GM19238 (cell line): ENCODE measurements at regions not wholly inside any gene's neighbourhood (a gene's known extent, or its start where the extent isn't known, plus 50 kb on each side); places are given as distances from the start of the nearest gene placed in this dataset.
"Not testable (repeated sequence)": the region's sequence is repeated elsewhere in the genome, so short reads cannot be mapped to it uniquely, and the experiment has no call there.

Experiments used
- DNase-seq: peaks from one replicate; pipeline ENCODE4 v3.0.0; 2011; ENCODE audit warnings: low spot score; ENCODE audit not compliant: insufficient read length

- peak; percentile 6 for DNase-seq
These were observed 344.2 kb upstream of the KAZN start for GRCh38 chr1:14254251-14254650.

GRCh38 chr1:14255233-14255632 lies 343.3 kb upstream of the KAZN start:
- no peak for DNase-seq

- DNase-seq, result no peak
These were observed 342.8 kb upstream of the KAZN start for GRCh38 chr1:14255711-14256110.

DNA sequence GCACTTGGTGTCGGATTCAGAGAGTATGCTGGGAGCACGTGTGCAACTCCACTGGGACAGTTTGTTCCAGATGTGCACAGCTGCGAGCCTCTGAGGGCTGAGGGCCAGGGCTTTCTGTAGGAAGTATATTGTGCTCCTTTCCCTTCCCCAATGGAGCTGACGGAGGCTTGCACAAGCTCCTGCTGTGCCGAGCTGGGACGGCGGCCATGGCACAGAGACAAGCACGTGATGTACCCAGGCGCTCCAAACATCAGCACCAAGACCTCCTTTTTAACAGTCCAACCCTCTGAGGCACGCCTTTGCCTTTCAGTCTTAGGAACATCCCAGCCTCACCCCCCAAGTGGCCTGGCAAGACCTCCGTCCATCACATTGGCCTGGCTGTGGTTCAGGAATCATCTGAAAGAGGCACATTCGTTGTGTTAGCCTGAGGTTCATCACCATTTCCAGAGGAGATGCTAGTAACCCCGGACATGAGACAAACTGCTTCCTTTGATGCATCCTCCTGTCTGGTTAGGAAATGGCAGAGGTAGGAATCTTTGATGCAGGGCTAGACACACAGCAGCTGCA lies 339.2 kb upstream of the KAZN start:
- DNase-seq, result no peak

- DNase-seq, result no peak
These were observed 338.0 kb upstream of the KAZN start for GRCh38 chr1:14260480-14260879.

- no peak for DNase-seq
These were observed 337.1 kb upstream of the KAZN start for GRCh38 chr1:14261395-14261794.

- DNase-seq, result no peak
These were observed 335.8 kb upstream of the KAZN start for GRCh38 chr1:14262637-14263036.

DNA sequence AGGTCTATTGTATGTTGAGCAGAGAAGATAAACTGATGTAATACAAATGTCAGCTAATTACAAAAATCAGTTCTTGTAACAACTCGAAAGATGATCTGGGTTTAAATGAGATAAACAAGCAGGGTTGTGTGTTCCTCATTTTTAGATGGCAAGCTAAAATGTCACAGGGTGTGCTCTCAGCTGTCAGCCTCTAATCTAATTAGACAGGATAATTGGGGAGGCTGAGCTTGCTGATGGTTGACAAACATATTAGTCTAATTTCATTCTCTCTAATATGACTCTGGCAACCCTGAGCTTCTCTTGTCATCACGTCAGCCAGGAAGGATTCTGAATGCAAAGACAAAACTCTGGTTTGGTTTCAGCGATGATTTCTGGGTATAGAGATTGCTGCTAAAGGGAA lies 335.3 kb upstream of the KAZN start:
- no peak for DNase-seq

- DNase-seq, result no peak
These were observed 334.8 kb upstream of the KAZN start for GRCh38 chr1:14263671-14264070.

- DNase-seq, result no peak
These were observed 333.0 kb upstream of the KAZN start for GRCh38 chr1:14265495-14265894.

DNA sequence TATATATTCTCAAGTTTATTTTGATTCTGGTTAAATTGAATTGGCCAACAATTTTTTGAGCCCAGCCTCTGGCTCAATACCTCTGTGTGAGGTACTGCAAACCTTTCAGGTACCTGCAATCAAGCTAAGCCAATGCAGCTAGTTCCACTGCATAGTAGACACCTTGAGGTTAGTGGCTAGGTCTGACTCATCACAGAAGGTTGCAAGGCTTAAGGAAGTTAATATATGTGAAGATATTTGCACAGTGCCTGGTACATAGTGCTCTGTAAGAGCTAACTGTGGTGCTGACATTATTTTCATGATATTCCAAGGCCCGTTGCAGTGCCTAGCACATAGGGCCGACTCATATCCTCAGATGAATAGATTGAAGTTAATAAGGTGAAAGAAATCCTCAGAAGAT lies 330.5 kb upstream of the KAZN start:
- DNase-seq, result no peak

GRCh38 chr1:14270821-14271220 lies 327.7 kb upstream of the KAZN start:
- DNase-seq, result no peak

DNA sequence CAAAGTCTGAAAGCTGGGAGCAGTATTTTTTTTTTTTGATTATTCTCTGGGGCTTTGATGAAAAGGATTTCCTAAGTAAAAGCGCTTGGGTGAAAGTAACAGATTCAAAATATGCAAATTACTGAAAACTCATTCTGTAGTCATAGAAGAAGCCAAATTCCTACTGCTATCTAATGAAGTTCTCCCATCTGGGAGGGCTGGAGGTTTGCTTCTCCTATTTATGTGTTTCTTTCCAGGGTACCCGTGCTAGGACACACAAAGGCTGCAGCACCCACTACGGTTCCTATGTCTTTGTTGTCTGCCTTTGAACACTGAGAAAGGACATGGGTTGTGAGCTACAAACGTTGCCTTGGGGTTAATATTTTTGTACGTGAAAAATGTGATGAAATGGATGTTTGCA lies 324.7 kb upstream of the KAZN start:
- DNase-seq, result no peak

DNA sequence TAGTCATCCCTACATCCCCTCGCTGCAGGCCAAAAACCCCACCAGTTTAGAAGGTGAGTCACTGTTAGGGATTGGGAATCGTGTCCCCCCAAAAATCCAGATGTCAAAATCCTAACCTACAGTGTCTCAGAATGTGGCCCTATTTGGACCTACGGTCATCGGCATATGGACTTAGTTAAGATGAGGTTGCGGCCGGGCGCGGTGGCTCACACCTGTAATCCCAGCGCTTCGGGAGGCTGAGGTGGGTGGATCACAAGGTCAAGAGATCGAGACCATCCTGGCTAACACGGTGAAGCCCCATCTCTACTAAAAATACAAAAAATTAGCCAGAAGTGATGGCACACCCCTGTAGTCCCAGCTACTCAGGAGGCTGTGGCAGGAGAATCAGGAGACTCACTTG lies 318.6 kb upstream of the KAZN start:
- not testable (repeated sequence) for DNase-seq

- DNase-seq, result no peak
These were observed 317.6 kb upstream of the KAZN start for GRCh38 chr1:14280909-14281308.

- DNase-seq, result no peak
These were observed 317.1 kb upstream of the KAZN start for GRCh38 chr1:14281412-14281811.

DNA sequence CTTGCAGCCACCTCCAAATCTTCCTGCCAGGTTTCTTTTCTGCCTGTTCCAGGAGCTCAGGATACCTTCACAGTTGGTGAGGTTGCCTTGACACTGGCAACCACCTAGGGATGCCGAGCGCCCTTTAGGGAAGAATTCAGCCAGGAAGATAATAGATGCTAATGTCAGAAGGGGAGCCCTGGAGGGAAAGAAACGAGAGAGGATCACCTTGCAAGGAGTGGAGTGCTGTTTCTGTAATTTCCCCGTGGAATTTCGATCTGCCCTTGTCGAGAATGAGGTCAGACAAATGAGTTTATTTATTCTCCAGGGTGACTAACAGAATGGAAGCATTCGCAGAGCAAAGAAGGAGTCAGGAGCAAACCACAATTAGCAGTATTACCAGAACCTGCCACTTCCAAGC lies 315.8 kb upstream of the KAZN start:
- no peak for DNase-seq

- no peak for DNase-seq
These were observed 313.2 kb upstream of the KAZN start for GRCh38 chr1:14285238-14285637.

DNA sequence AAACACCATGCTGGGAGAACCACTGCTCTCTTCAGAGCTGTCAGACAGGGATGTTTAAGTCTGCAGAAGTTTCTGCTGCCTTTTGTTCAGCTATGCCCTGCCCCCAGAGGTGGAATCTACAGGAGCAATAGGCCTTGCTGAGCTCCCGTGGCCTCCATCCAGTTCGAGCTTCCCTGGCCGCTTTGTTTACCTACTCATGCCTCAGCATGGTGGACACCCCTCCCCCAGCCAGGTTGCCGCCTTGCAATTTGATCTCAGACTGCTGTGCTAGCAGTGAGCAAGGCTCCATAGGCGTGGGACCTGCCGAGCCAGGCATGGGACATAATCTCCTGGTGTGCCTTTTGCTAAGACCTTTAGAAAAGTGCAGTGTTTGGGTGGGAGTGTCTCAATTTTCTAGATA lies 307.3 kb upstream of the KAZN start:
- DNase-seq, result not testable (repeated sequence)

DNA sequence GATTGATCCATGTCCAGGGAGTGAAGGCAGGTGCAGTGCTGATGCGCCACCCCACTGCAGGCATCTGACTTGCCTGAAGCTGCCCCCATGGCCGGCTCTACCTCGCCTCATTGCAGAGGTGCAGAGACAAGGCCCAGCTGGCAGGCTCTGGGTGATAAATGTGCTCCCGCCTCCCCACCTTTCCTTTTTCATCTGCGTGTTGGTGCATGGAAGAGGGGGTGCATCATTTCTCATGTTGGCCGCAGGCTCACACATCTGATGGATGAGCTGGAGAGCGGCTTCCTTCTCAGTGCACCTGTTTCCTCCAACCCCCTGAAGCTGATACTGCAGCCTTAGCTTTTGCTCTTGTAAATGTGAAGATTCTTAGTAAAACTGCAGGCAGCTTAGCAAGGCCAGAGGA lies 306.0 kb upstream of the KAZN start:
- no peak for DNase-seq

- DNase-seq, result no peak
These were observed 304.5 kb upstream of the KAZN start for GRCh38 chr1:14294006-14294405.

- no peak for DNase-seq
These were observed 303.5 kb upstream of the KAZN start for GRCh38 chr1:14294860-14295536.

DNA sequence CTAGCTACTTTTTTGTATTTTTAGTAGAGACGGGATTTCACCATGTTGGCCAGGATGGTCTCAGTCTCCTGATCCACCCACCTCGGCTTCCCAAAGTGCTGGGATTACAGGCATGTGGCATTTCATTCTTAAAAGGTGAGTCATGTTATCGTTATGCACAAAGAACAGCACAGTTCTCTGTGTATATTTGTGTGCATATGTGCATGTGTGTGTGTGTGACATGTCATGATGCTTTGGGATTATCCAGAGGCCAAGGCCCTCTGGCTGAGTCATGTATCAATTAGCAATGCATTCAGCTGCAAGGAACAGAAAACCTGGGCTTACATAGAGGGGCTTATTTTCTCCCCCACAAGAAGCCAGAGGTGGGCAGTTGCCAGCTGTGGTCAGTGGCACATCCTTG lies 301.7 kb upstream of the KAZN start:
- no peak for DNase-seq

DNA sequence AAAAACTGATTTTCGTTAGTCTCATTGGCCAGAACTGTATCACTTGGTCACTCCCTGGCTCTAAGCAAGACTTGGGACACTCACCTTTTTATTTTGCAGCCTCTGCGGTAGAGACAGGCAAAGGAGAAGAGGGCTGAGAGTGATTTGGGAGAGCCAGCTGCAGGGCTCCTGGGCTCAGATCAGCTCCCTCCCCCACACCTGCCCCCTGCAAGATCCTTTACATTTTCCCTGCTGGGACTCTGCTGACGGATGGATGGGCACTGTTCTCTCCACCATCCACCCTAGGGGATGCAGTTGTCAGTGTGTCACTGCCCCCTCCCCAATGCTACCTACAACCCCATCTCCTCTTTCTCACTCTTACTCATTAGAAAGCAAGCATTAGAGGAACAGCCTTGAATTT lies 301.1 kb upstream of the KAZN start:
- DNase-seq, result no peak
